Peyer's patch (tissue), 4 donors: ENCODE measurements at regions not wholly inside any gene's neighbourhood (a gene's known extent, or its start where the extent isn't known, plus 50 kb on each side); places are given as distances from the start of the nearest gene placed in this dataset.

Experiments
- POLR2A ChIP-seq, 2 donors: fragments of 450-650 bp; IDR thresholded peaks; one replicate each; pipeline ENCODE4 v1.5.1; 2017; ENCODE audit warnings: antibody characterized with exemption in 2 of 2, mild to moderate bottlenecking in 2 of 2, moderate library complexity in 2 of 2
- TF ChIP-seq, protein P1 (sequence below), 6 experiments: fragments of 450-650 bp in 4 of 6; fragments of 200-600 bp in 2 of 6; sonication (generic) in 1 of 6; IDR thresholded peaks; one replicate each; pipeline ENCODE4 v1.5.1; 2017 to 2019; ENCODE audit warnings: antibody characterized with exemption in 6 of 6, mild to moderate bottlenecking in 3 of 6, moderate library complexity in 1 of 6

DNA sequence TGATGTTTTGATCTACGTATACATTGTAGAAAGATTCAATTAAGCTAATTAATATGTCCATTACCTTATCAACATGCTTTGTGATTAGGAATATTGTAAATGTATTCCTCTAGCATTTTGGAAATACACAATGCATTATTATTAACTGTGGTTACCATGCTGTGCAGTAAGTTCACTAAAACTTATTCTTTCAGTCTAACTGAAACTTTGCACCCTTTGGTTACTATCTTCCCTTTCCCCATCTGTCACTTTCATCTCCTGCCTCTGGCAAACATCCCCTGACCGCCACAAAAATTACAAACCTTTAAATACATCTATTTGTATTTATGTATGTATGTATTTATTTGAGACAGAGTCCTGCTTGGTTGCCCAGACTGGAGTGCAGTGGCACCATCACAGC lies 388.0 kb downstream of the NYAP2 start:
- TF ChIP-seq, protein P1, sequence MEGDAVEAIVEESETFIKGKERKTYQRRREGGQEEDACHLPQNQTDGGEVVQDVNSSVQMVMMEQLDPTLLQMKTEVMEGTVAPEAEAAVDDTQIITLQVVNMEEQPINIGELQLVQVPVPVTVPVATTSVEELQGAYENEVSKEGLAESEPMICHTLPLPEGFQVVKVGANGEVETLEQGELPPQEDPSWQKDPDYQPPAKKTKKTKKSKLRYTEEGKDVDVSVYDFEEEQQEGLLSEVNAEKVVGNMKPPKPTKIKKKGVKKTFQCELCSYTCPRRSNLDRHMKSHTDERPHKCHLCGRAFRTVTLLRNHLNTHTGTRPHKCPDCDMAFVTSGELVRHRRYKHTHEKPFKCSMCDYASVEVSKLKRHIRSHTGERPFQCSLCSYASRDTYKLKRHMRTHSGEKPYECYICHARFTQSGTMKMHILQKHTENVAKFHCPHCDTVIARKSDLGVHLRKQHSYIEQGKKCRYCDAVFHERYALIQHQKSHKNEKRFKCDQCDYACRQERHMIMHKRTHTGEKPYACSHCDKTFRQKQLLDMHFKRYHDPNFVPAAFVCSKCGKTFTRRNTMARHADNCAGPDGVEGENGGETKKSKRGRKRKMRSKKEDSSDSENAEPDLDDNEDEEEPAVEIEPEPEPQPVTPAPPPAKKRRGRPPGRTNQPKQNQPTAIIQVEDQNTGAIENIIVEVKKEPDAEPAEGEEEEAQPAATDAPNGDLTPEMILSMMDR (IDR thresholded peaks at IDR 0.05): no peak
- no peak for TF ChIP-seq POLR2A (IDR thresholded peaks at IDR 0.05)
